ENCODE measurements at regions not wholly inside any gene's neighbourhood (a gene's known extent, or its start where the extent isn't known, plus 50 kb on each side); places are given as distances from the start of the nearest gene placed in this dataset.
A peak's percentile ranks its signal among the peaks of the same experiment; 100 is the strongest.
"Not testable (repeated sequence)": the region's sequence is repeated elsewhere in the genome, so short reads cannot be mapped to it uniquely, and the experiment has no call there.

- no peak for DNase-seq (ENCODE audit: low read depth, low spot score)
Observed at GRCh38 chr6:9028086-9028485, 592.7 kb upstream of the SLC35B3 start.

GRCh38 chr6:9025796-9026394, 590.5 kb upstream of the SLC35B3 start:
- no peak for DNase-seq (ENCODE audit: low read depth, low spot score)

- DNase-seq (ENCODE audit: low read depth, low spot score) = no peak
Observed at GRCh38 chr6:9025228-9025627, 589.9 kb upstream of the SLC35B3 start.

- not testable (repeated sequence) for DNase-seq (ENCODE audit: low read depth, low spot score)
Observed at GRCh38 chr6:9024246-9024645, 588.9 kb upstream of the SLC35B3 start.

GRCh38 chr6:9020001-9020400, 584.7 kb upstream of the SLC35B3 start:
- DNase-seq (ENCODE audit: low read depth, low spot score) = no peak

GRCh38 chr6:9009931-9010330, 574.6 kb upstream of the SLC35B3 start:
- no peak for DNase-seq (ENCODE audit: low read depth, low spot score)

GRCh38 chr6:9007027-9007426, 571.7 kb upstream of the SLC35B3 start:
- no peak for DNase-seq (ENCODE audit: low read depth, low spot score)

- DNase-seq (ENCODE audit: low read depth, low spot score) = no peak
Observed at GRCh38 chr6:9002833-9003232, 567.5 kb upstream of the SLC35B3 start.

- no peak for DNase-seq (ENCODE audit: low read depth, low spot score)
Observed at GRCh38 chr6:8995156-8995555, 559.8 kb upstream of the SLC35B3 start.

- no peak for DNase-seq (ENCODE audit: low read depth, low spot score)
Observed at GRCh38 chr6:8993111-8993510, 557.8 kb upstream of the SLC35B3 start.

GRCh38 chr6:8991844-8992243, 556.5 kb upstream of the SLC35B3 start:
- no peak for DNase-seq (ENCODE audit: low read depth, low spot score)

GRCh38 chr6:8990075-8990474, 554.7 kb upstream of the SLC35B3 start:
- no peak for DNase-seq (ENCODE audit: low read depth, low spot score)

- peak; percentile 86 for DNase-seq (ENCODE audit: low read depth, low spot score)
Observed at GRCh38 chr6:8983202-8983688, 547.9 kb upstream of the SLC35B3 start.

- no peak for DNase-seq (ENCODE audit: low read depth, low spot score)
Observed at GRCh38 chr6:8982668-8983067, 547.3 kb upstream of the SLC35B3 start.

GRCh38 chr6:8973395-8973794, 538.0 kb upstream of the SLC35B3 start:
- DNase-seq (ENCODE audit: low read depth, low spot score) = no peak

- no peak for DNase-seq (ENCODE audit: low read depth, low spot score)
Observed at GRCh38 chr6:8969747-8970146, 534.4 kb upstream of the SLC35B3 start.

- peak; percentile 33 for DNase-seq (ENCODE audit: low read depth, low spot score)
Observed at GRCh38 chr6:8958894-8959511, 523.7 kb upstream of the SLC35B3 start.

GRCh38 chr6:8953310-8953709, 518.0 kb upstream of the SLC35B3 start:
- no peak for DNase-seq (ENCODE audit: low read depth, low spot score)

- no peak for DNase-seq (ENCODE audit: low read depth, low spot score)
Observed at GRCh38 chr6:8948733-8949132, 513.4 kb upstream of the SLC35B3 start.

GRCh38 chr6:8947900-8948299, 512.6 kb upstream of the SLC35B3 start:
- no peak for DNase-seq (ENCODE audit: low read depth, low spot score)

- no peak for DNase-seq (ENCODE audit: low read depth, low spot score)
Observed at GRCh38 chr6:8944548-8944947, 509.2 kb upstream of the SLC35B3 start.

- DNase-seq (ENCODE audit: low read depth, low spot score) = no peak
Observed at GRCh38 chr6:8943073-8943472, 507.7 kb upstream of the SLC35B3 start.

- no peak for DNase-seq (ENCODE audit: low read depth, low spot score)
Observed at GRCh38 chr6:8941577-8941976, 506.2 kb upstream of the SLC35B3 start.

- no peak for DNase-seq (ENCODE audit: low read depth, low spot score)
Observed at GRCh38 chr6:8940356-8940755, 505.0 kb upstream of the SLC35B3 start.

Measured in astrocyte of the hippocampus (primary cell).